ENCODE measurements at regions not wholly inside any gene's neighbourhood (a gene's known extent, or its start where the extent isn't known, plus 50 kb on each side); places are given as distances from the start of the nearest gene placed in this dataset.
"Not testable (repeated sequence)": the region's sequence is repeated elsewhere in the genome, so short reads cannot be mapped to it uniquely, and the experiment has no call there.

DNA sequence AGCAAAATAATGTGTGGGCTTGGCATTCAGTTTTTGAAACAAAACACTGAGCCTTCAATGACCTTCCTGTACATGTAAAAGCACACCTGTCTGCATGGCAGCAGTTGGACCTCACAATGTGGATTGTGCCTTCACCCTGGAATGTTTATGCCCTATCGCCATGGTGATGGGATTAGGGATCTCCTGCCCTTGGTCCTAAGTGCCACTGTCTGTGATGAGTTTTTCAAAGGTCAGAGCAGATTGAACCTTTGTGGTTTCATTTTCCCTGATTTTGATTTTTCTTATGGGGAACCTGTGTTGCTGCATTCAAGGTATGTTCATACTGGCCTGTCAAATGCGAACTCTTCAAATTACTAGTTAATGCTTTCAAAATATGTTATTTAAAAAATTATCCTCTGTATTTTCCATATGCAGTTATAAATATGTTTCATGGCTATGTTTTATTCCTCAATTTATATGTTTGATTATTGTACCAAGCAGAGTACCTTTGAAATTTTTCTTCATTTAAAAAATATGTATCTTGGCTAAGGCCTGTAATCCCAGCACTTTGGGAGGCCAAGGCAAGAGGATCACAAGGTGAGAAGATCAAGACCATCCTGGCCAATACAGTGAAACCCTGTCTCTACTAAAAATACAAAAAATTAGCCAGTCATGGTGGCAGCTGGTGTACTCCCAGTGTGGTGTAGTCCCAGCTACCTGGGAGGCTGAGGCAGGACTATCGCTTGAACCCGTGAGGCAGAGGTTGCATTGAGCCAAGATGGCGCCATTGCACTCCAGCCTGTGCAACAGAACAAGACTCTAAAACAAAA is 969.7 kb downstream of the TUBA3C start:
- TF ChIP-seq, protein P1, sequence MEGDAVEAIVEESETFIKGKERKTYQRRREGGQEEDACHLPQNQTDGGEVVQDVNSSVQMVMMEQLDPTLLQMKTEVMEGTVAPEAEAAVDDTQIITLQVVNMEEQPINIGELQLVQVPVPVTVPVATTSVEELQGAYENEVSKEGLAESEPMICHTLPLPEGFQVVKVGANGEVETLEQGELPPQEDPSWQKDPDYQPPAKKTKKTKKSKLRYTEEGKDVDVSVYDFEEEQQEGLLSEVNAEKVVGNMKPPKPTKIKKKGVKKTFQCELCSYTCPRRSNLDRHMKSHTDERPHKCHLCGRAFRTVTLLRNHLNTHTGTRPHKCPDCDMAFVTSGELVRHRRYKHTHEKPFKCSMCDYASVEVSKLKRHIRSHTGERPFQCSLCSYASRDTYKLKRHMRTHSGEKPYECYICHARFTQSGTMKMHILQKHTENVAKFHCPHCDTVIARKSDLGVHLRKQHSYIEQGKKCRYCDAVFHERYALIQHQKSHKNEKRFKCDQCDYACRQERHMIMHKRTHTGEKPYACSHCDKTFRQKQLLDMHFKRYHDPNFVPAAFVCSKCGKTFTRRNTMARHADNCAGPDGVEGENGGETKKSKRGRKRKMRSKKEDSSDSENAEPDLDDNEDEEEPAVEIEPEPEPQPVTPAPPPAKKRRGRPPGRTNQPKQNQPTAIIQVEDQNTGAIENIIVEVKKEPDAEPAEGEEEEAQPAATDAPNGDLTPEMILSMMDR (IDR thresholded peaks at IDR 0.05; ENCODE audit: low read depth, low read length): not testable (repeated sequence)
- not testable (repeated sequence) for TF ChIP-seq POLR2A (IDR thresholded peaks at IDR 0.05; ENCODE audit: extremely low read depth, insufficient read length); MAX (IDR thresholded peaks at IDR 0.05; ENCODE audit: low read depth, low read length)
